Liver (tissue), 8 donors: ENCODE measurements at regions not wholly inside any gene's neighbourhood (a gene's known extent, or its start where the extent isn't known, plus 50 kb on each side); places are given as distances from the start of the nearest gene placed in this dataset.

ENCODE experiments used
- DNase-seq: peaks from one replicate; pipeline ENCODE4 v3.0.0-alpha.2; 2017; ENCODE audit warnings: low spot score
- H3K27ac ChIP-seq, 2 donors: one replicate each; pipeline ENCODE4 v1.7.0; 2013; ENCODE audit warnings: inconsistent platforms in 2 of 2, low read length in 2 of 2, control low read depth in 1 of 2, low read depth in 1 of 2, mild to moderate bottlenecking in 1 of 2
- H3K27me3 ChIP-seq, 4 donors: one replicate each; pipeline versions ENCODE4 v1.6.1 to v1.7.0; 2013; ENCODE audit warnings: low read length in 3 of 4, inconsistent platforms in 1 of 4, mild to moderate bottlenecking in 1 of 4, moderate library complexity in 1 of 4; ENCODE audit not compliant: control insufficient read depth in 4 of 4, insufficient read depth in 4 of 4
- H3K36me3 ChIP-seq, 4 donors: one replicate each; pipeline versions ENCODE4 v1.6.1 to v1.7.0; 2013; ENCODE audit warnings: low read length in 3 of 4, mild to moderate bottlenecking in 3 of 4, low read depth in 1 of 4, moderate library complexity in 1 of 4; ENCODE audit not compliant: control insufficient read depth in 4 of 4, insufficient read depth in 3 of 4
- H3K4me1 ChIP-seq, 4 donors: one replicate each; pipeline versions ENCODE4 v1.6.1 to v1.7.0; 2013; ENCODE audit warnings: low read length in 3 of 4, mild to moderate bottlenecking in 3 of 4, moderate library complexity in 1 of 4; ENCODE audit not compliant: control insufficient read depth in 4 of 4, insufficient read depth in 4 of 4
- H3K4me3 ChIP-seq, 3 donors: one replicate each; pipeline versions ENCODE4 v1.6.1 to v1.7.0; 2013; ENCODE audit warnings: low read length in 3 of 3, control low read depth in 1 of 3, low read depth in 1 of 3, mild to moderate bottlenecking in 1 of 3
- H3K9ac ChIP-seq, 2 donors: one replicate each; pipeline ENCODE4 v1.7.0; 2013; ENCODE audit warnings: low read length in 2 of 2, mild to moderate bottlenecking in 2 of 2, moderate library complexity in 2 of 2, control low read depth in 1 of 2, low read depth in 1 of 2
- H3K9me3 ChIP-seq, 4 donors: one replicate each; pipeline versions ENCODE4 v1.6.1 to v1.7.0; 2013; ENCODE audit warnings: low read length in 3 of 4; ENCODE audit not compliant: control insufficient read depth in 4 of 4
- CTCF ChIP-seq: fragments of 150-350 bp; IDR thresholded peaks from 2 replicates; pipeline ENCODE4 v1.5.1; 2017; ENCODE audit warnings: improper control_type of control experiment, low read depth, low read length; ENCODE audit not compliant: missing input control
- EGR1 ChIP-seq, 2 donors: IDR thresholded peaks; 2 replicates each; pipeline ENCODE4 v1.6.1; 2016 to 2018; ENCODE audit warnings: antibody characterized with exemption in 2 of 2, low read depth in 2 of 2
- FOXA1 ChIP-seq: IDR thresholded peaks from 2 replicates; pipeline ENCODE4 v1.6.1; 2016; ENCODE audit warnings: antibody characterized with exemption
- FOXA2 ChIP-seq: IDR thresholded peaks from 2 replicates; pipeline ENCODE4 v1.6.1; 2016; ENCODE audit warnings: antibody characterized with exemption
- GABPA ChIP-seq, 2 donors: IDR thresholded peaks in 1 of 2; conservative IDR thresholded peaks in 1 of 2; 2 replicates each; pipeline ENCODE4 v1.6.1; 2016; ENCODE audit warnings: antibody characterized with exemption in 2 of 2, mild to moderate bottlenecking in 1 of 2, moderate library complexity in 1 of 2
- HNF4A ChIP-seq, 2 donors: conservative IDR thresholded peaks; 2 replicates each; pipeline ENCODE4 v1.6.1; 2016; ENCODE audit warnings: antibody characterized with exemption in 2 of 2, mild to moderate bottlenecking in 2 of 2
- HNF4G ChIP-seq: IDR thresholded peaks from 2 replicates; pipeline ENCODE4 v1.6.1; 2016; ENCODE audit warnings: antibody characterized with exemption
- JUND ChIP-seq, 2 donors: IDR thresholded peaks; 2 replicates each; pipeline ENCODE4 v1.6.1; 2016; ENCODE audit warnings: antibody characterized with exemption in 2 of 2
- MAX ChIP-seq: IDR thresholded peaks from 2 replicates; pipeline ENCODE4 v1.6.1; 2016; ENCODE audit warnings: antibody characterized with exemption
- NR2F2 ChIP-seq: IDR thresholded peaks from 2 replicates; pipeline ENCODE4 v1.6.1; 2016; ENCODE audit warnings: antibody characterized with exemption
- REST ChIP-seq: IDR thresholded peaks from 2 replicates; pipeline ENCODE4 v1.6.1; 2016; ENCODE audit warnings: antibody characterized with exemption, mild to moderate bottlenecking
- RXRA ChIP-seq, 2 donors: IDR thresholded peaks; 2 replicates each; pipeline ENCODE4 v1.6.1; 2017 to 2018; ENCODE audit warnings: antibody characterized with exemption in 2 of 2, mild to moderate bottlenecking in 1 of 2
- SP1 ChIP-seq: IDR thresholded peaks from 2 replicates; pipeline ENCODE4 v1.6.1; 2018; ENCODE audit warnings: antibody characterized with exemption, mild to moderate bottlenecking
- YY1 ChIP-seq: IDR thresholded peaks from 2 replicates; pipeline ENCODE4 v1.6.1; 2016; ENCODE audit warnings: antibody characterized with exemption, mild to moderate bottlenecking
- WGBS: extraction: QIAGEN DNeasy Blood & Tissue Kit; methylation state at CpG from one replicate; pipeline ENCODE4 v1.1.7; 2013; 5-methylcytosine and 5-hydroxymethylcytosine counted together
- donor health status: healthy.
- donor health status: healthy.
- donor health status: healthy.
- donor health status: healthy.
- donor health status: healthy.

GRCh38 chr14:42470427-42470719, 863.7 kb downstream of the LRFN5 start (continued):
- TF ChIP-seq CTCF, result no peak
- TF ChIP-seq RXRA (IDR thresholded peaks at IDR 0.05), result no peak

GRCh38 chr14:42469637-42470426, 863.2 kb downstream of the LRFN5 start:
- whole genome bisulfite sequencing, result 84% methylated on average over 6 of the region's 6 CpGs
- DNase-seq, result no peak
- no peak overlapping the region for H3K9ac ChIP-seq

More at GRCh38 chr14:42469637-42470426, 863.2 kb downstream of the LRFN5 start:
- TF ChIP-seq HNF4A (conservative IDR thresholded peaks at IDR 0.05) (no peak), CTCF (no peak), GABPA (IDR thresholded peaks at IDR 0.05 in 1 of 2, conservative IDR thresholded peaks at IDR 0.05 in 1 of 2) (no peak), JUND (IDR thresholded peaks at IDR 0.05) (no peak), SP1 (no peak), EGR1 (IDR thresholded peaks at IDR 0.05; ENCODE audit: low read depth in 2 of 2) (no peak), MAX (no peak), YY1 (no peak), NR2F2 (no peak), FOXA1 (no peak), HNF4G (no peak), FOXA2 (no peak), RXRA (IDR thresholded peaks at IDR 0.05) (no peak), REST (no peak)
- no peaks in the 10 kb centered on the region for H3K4me1 ChIP-seq
- no peaks in the 10 kb centered on the region for H3K27me3 ChIP-seq
- H3K4me3 ChIP-seq, result no peak overlapping the region
- H3K27ac ChIP-seq, result no peak overlapping the region
- H3K36me3 ChIP-seq, result no peaks in the 10 kb centered on the region
- no peaks in the 10 kb centered on the region for H3K9me3 ChIP-seq
